ENCODE measurements at regions not wholly inside any gene's neighbourhood (a gene's known extent, or its start where the extent isn't known, plus 50 kb on each side); places are given as distances from the start of the nearest gene placed in this dataset.

GRCh38 chr2:126409850-126410249 is 246.1 kb upstream of the GYPC start:
- intact Hi-C loops (cut with DNase I) = no loop called here
- DNase-seq = no peak

- DNase-seq = no peak
- intact Hi-C loops (cut with DNase I) = no loop called here
Observed at GRCh38 chr2:126413079-126413478, 242.9 kb upstream of the GYPC start.

- intact Hi-C loops (cut with DNase I) = no loop called here
- DNase-seq = no peak
Observed at GRCh38 chr2:126419403-126419802, 236.6 kb upstream of the GYPC start.

GRCh38 chr2:126425943-126426342 is 230.0 kb upstream of the GYPC start:
- intact Hi-C loops (cut with DNase I) = no loop called here

GRCh38 chr2:126429103-126429502 is 226.9 kb upstream of the GYPC start:
- DNase-seq = no peak
- intact Hi-C loops (cut with DNase I) = no loop called here

More at GRCh38 chr2:126425943-126426342, 230.0 kb upstream of the GYPC start:
- DNase-seq = no peak

GRCh38 chr2:126431136-126431535 is 224.8 kb upstream of the GYPC start:
- DNase-seq = no peak
- intact Hi-C loops (cut with DNase I) = no loop called here

GRCh38 chr2:126436411-126436810 is 219.5 kb upstream of the GYPC start:
- no peak for DNase-seq
- intact Hi-C loops (cut with DNase I) = no loop called here

GRCh38 chr2:126437016-126437415 is 218.9 kb upstream of the GYPC start:
- DNase-seq = no peak
- intact Hi-C loops (cut with DNase I) = no loop called here

GRCh38 chr2:126444512-126444911 is 211.4 kb upstream of the GYPC start:
- intact Hi-C loops (cut with DNase I) = no loop called here
- peak in 1 of 10 donors; percentile 17 for DNase-seq

GRCh38 chr2:126446106-126446695 is 209.8 kb upstream of the GYPC start:
- intact Hi-C loops (cut with DNase I) = no loop called here
- DNase-seq = no peak

GRCh38 chr2:126448611-126449010 is 207.3 kb upstream of the GYPC start:
- intact Hi-C loops (cut with DNase I) = no loop called here
- no peak for DNase-seq

GRCh38 chr2:126449677-126450076 is 206.3 kb upstream of the GYPC start:
- intact Hi-C loops (cut with DNase I) = no loop called here
- no peak for DNase-seq

- intact Hi-C loops (cut with DNase I) = no loop called here
- no peak for DNase-seq
Observed at GRCh38 chr2:126463892-126464674, 191.9 kb upstream of the GYPC start.

GRCh38 chr2:126467367-126468054 is 188.4 kb upstream of the GYPC start:
- DNase-seq = no peak
- intact Hi-C loops (cut with DNase I) = no loop called here

- intact Hi-C loops (cut with DNase I) = no loop called here
- DNase-seq = no peak
Observed at GRCh38 chr2:126475031-126475430, 180.9 kb upstream of the GYPC start.

GRCh38 chr2:126476691-126477090 is 179.3 kb upstream of the GYPC start:
- intact Hi-C loops (cut with DNase I) = no loop called here
- DNase-seq = no peak

GRCh38 chr2:126480033-126480432 is 175.9 kb upstream of the GYPC start:
- no peak for DNase-seq
- intact Hi-C loops (cut with DNase I) = no loop called here

GRCh38 chr2:126482582-126483464 is 173.1 kb upstream of the GYPC start:
- peak in 1 of 10 donors; percentile 65 for DNase-seq

GRCh38 chr2:126494593-126494992 is 161.4 kb upstream of the GYPC start:
- intact Hi-C loops (cut with DNase I) = no loop called here
- no peak for DNase-seq

More at GRCh38 chr2:126482582-126483464, 173.1 kb upstream of the GYPC start:
- intact Hi-C loops (cut with DNase I) = no loop called here

- no peak for DNase-seq
- intact Hi-C loops (cut with DNase I) = no loop called here
Observed at GRCh38 chr2:126495189-126495588, 160.8 kb upstream of the GYPC start.

GRCh38 chr2:126496493-126496892 is 159.5 kb upstream of the GYPC start:
- DNase-seq = no peak
- intact Hi-C loops (cut with DNase I) = no loop called here
